ENCODE measurements at regions not wholly inside any gene's neighbourhood (a gene's known extent, or its start where the extent isn't known, plus 50 kb on each side); places are given as distances from the start of the nearest gene placed in this dataset.

- H3K79me2 ChIP-seq (ENCODE audit: insufficient read depth, low read depth), result no peaks in the 10 kb centered on the region
- H3K27ac ChIP-seq, result no peak overlapping the region
- no peak overlapping the region for H3K9ac ChIP-seq
- H3K4me3 ChIP-seq (IDR thresholded peaks at IDR 0.05; ENCODE audit: insufficient read depth, low read depth, low read length), result no peak overlapping the region
- H3K27me3 ChIP-seq (ENCODE audit: insufficient read depth, low read depth), result no peaks in the 10 kb centered on the region
- H3K4me1 ChIP-seq (ENCODE audit: low read depth, poor library complexity, severe bottlenecking), result no peaks in the 10 kb centered on the region
- no peaks in the 10 kb centered on the region for H4K20me1 ChIP-seq (ENCODE audit: insufficient read depth)
- H3K4me2 ChIP-seq, result no peak overlapping the region
- no peak overlapping the region for H2AFZ ChIP-seq (ENCODE audit: low read depth)
- H3K36me3 ChIP-seq (ENCODE audit: insufficient read depth), result no peaks in the 10 kb centered on the region
- TF ChIP-seq, protein P1, sequence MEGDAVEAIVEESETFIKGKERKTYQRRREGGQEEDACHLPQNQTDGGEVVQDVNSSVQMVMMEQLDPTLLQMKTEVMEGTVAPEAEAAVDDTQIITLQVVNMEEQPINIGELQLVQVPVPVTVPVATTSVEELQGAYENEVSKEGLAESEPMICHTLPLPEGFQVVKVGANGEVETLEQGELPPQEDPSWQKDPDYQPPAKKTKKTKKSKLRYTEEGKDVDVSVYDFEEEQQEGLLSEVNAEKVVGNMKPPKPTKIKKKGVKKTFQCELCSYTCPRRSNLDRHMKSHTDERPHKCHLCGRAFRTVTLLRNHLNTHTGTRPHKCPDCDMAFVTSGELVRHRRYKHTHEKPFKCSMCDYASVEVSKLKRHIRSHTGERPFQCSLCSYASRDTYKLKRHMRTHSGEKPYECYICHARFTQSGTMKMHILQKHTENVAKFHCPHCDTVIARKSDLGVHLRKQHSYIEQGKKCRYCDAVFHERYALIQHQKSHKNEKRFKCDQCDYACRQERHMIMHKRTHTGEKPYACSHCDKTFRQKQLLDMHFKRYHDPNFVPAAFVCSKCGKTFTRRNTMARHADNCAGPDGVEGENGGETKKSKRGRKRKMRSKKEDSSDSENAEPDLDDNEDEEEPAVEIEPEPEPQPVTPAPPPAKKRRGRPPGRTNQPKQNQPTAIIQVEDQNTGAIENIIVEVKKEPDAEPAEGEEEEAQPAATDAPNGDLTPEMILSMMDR (conservative IDR thresholded peaks at IDR 0.05; ENCODE audit: low read depth, low read length), result no peak
These were observed 307.8 kb upstream of the PAPPA start for GRCh38 chr9:115845648-115846312.

- Histone ChIP-seq H3K4me3 (IDR thresholded peaks at IDR 0.05; ENCODE audit: insufficient read depth, low read depth, low read length) (no peak overlapping the region), H4K20me1 (ENCODE audit: insufficient read depth) (no peaks in the 10 kb centered on the region), H2AFZ (ENCODE audit: low read depth) (no peak overlapping the region), H3K36me3 (ENCODE audit: insufficient read depth) (no peaks in the 10 kb centered on the region), H3K27ac (no peak overlapping the region), H3K27me3 (ENCODE audit: insufficient read depth, low read depth) (no peaks in the 10 kb centered on the region), H3K4me1 (ENCODE audit: low read depth, poor library complexity, severe bottlenecking) (no peaks in the 10 kb centered on the region), H3K4me2 (no peak overlapping the region), H3K9ac (no peak overlapping the region), H3K79me2 (ENCODE audit: insufficient read depth, low read depth) (no peaks in the 10 kb centered on the region)
- TF ChIP-seq, protein P1 (conservative IDR thresholded peaks at IDR 0.05; ENCODE audit: low read depth, low read length), result no peak
These were observed 306.4 kb upstream of the PAPPA start for GRCh38 chr9:115847216-115847615.

- no peak overlapping the region for H3K9ac ChIP-seq
- H2AFZ ChIP-seq (ENCODE audit: low read depth), result no peak overlapping the region
- TF ChIP-seq, protein P1 (conservative IDR thresholded peaks at IDR 0.05; ENCODE audit: low read depth, low read length), result no peak
- no peaks in the 10 kb centered on the region for H3K4me1 ChIP-seq (ENCODE audit: low read depth, poor library complexity, severe bottlenecking)
- H3K27ac ChIP-seq, result no peak overlapping the region
- H3K4me2 ChIP-seq, result no peak overlapping the region
- no peaks in the 10 kb centered on the region for H3K79me2 ChIP-seq (ENCODE audit: insufficient read depth, low read depth)
- no peak overlapping the region for H3K4me3 ChIP-seq (IDR thresholded peaks at IDR 0.05; ENCODE audit: insufficient read depth, low read depth, low read length)
- no peaks in the 10 kb centered on the region for H4K20me1 ChIP-seq (ENCODE audit: insufficient read depth)
- H3K36me3 ChIP-seq (ENCODE audit: insufficient read depth), result no peaks in the 10 kb centered on the region
- no peaks in the 10 kb centered on the region for H3K27me3 ChIP-seq (ENCODE audit: insufficient read depth, low read depth)
These were observed 303.7 kb upstream of the PAPPA start for GRCh38 chr9:115849679-115850412.

DNA sequence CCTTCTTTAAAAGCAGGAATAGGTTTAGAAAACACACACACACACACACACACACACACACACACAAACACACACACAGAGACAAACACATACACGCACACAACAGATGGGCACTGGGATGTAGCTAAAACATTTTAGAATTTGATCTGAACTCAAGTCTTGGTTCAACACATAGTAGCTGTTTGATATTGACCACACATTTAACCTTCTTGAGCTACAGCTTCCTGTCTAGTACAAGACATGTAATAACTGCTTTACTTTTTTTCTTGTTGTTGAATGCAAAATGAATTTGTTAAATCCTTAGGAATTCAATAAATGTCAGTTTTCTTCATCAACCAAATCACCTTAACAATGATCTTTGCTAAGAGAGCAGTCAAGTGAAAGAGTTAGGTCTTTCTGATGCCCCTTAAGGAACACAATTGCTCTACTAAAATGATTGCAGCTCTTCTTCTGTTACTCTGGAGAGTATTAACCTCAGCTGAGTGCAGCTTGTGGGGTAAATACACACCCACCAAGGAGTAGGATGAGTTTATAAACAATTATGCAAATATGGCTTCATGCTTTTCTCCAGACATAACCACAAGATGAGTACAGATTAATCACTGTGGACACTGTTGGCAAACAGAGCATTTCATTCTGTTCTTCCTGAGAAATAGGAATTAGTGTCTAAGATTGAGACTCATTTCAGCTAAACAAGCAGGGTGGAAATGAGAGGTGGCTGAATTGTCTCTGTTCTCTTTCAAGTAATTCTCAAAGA is 302.9 kb upstream of the PAPPA start:
- Histone ChIP-seq H3K4me2 (no peak overlapping the region), H3K36me3 (ENCODE audit: insufficient read depth) (no peaks in the 10 kb centered on the region), H3K27me3 (ENCODE audit: insufficient read depth, low read depth) (no peaks in the 10 kb centered on the region), H3K4me1 (ENCODE audit: low read depth, poor library complexity, severe bottlenecking) (no peaks in the 10 kb centered on the region), H3K79me2 (ENCODE audit: insufficient read depth, low read depth) (no peaks in the 10 kb centered on the region), H3K4me3 (IDR thresholded peaks at IDR 0.05; ENCODE audit: insufficient read depth, low read depth, low read length) (no peak overlapping the region), H2AFZ (ENCODE audit: low read depth) (no peak overlapping the region), H4K20me1 (ENCODE audit: insufficient read depth) (no peaks in the 10 kb centered on the region), H3K27ac (no peak overlapping the region), H3K9ac (no peak overlapping the region)
- TF ChIP-seq, protein P1 (conservative IDR thresholded peaks at IDR 0.05; ENCODE audit: low read depth, low read length), result no peak
